Psoas muscle (tissue), 7 donors: ENCODE measurements at regions not wholly inside any gene's neighbourhood (a gene's known extent, or its start where the extent isn't known, plus 50 kb on each side); places are given as distances from the start of the nearest gene placed in this dataset.

ENCODE experiments used
- ATAC-seq, 4 donors: fragments of 200-7000 bp; cut with Tn5 transposase; one replicate each; pipeline ENCODE4 v1.9.1; 2020; ENCODE audit warnings: moderate library complexity in 3 of 4, mild to moderate bottlenecking in 2 of 4
- DNase-seq, 2 donors: peaks; one replicate each; pipeline ENCODE4 v3.0.0-alpha.2; 2020
- H3K27ac ChIP-seq: fragments of 200-600 bp; one replicate; pipeline ENCODE4 v1.8.0; 2022
- H3K27me3 ChIP-seq, 3 donors: fragments of 200-600 bp in 1 of 3; one replicate each; pipeline versions ENCODE4 v1.6.1 to v1.8.0; 2013 to 2022; ENCODE audit warnings: low read length in 2 of 3, mild to moderate bottlenecking in 2 of 3, moderate library complexity in 1 of 3; ENCODE audit not compliant: insufficient read depth in 3 of 3
- H3K36me3 ChIP-seq, 2 donors: fragments of 200-600 bp in 1 of 2; one replicate each; pipeline versions ENCODE4 v1.6.1 to v1.8.0; 2013 to 2022; ENCODE audit warnings: low read depth in 1 of 2, mild to moderate bottlenecking in 1 of 2, moderate library complexity in 1 of 2; ENCODE audit not compliant: insufficient read depth in 1 of 2
- H3K4me1 ChIP-seq: fragments of 200-600 bp; one replicate; pipeline ENCODE4 v1.8.0; 2022
- H3K4me3 ChIP-seq: fragments of 200-600 bp; one replicate; pipeline ENCODE4 v1.8.0; 2022; ENCODE audit warnings: mild to moderate bottlenecking
- H3K9me3 ChIP-seq: fragments of 200-600 bp; one replicate; pipeline ENCODE4 v1.8.0; 2022
- WGBS, 3 donors: extraction: QIAGEN DNeasy Blood & Tissue Kit; methylation state at CpG; one replicate each; pipeline versions ENCODE4 v1.1.6 to v1.1.7; 2013; 5-methylcytosine and 5-hydroxymethylcytosine counted together
- intact Hi-C, 2 donors: fragments of 100-400 bp; cut with DNase I; formaldehyde crosslinking; loops; one replicate each; pipeline versions ENCODE4 v1.11.0 to v1.14.2; 2022
- TF ChIP-seq, protein P1 (sequence below): fragments of 200-600 bp; IDR thresholded peaks from one replicate; pipeline ENCODE4 v1.8.0; 2022; ENCODE audit warnings: antibody characterized with exemption
- donor health status: healthy with polysubstance abuse.
- donor health status: DM: no; HTN: no; CAD: no; lungs with moderate emphysema.
- donor health status: Bipolar disorder and iron deficiency.
- donor health status: healthy.
- donor health status: DM: yes; HTN: yes; CAD: no.
- donor health status: DM: no; HTN: no; CAD: no.
- donor health status: DM: yes; HTN: yes; CAD: no.

GRCh38 chr5:5564898-5565297 is 142.4 kb downstream of the ICE1 start:
- 86 to 93% (median 89%) methylated on average over 4 of the region's 4 CpGs for WGBS, 3 donors
- intact Hi-C loops = no loop called here
- no peaks in the 10 kb centered on the region for H3K4me1 ChIP-seq
- H3K36me3 ChIP-seq = no peaks in the 10 kb centered on the region
- no peaks in the 10 kb centered on the region for H3K9me3 ChIP-seq
- no peak overlapping the region for H3K27ac ChIP-seq
- H3K4me3 ChIP-seq = no peak overlapping the region
- ATAC-seq = no peak
- TF ChIP-seq, protein P1, sequence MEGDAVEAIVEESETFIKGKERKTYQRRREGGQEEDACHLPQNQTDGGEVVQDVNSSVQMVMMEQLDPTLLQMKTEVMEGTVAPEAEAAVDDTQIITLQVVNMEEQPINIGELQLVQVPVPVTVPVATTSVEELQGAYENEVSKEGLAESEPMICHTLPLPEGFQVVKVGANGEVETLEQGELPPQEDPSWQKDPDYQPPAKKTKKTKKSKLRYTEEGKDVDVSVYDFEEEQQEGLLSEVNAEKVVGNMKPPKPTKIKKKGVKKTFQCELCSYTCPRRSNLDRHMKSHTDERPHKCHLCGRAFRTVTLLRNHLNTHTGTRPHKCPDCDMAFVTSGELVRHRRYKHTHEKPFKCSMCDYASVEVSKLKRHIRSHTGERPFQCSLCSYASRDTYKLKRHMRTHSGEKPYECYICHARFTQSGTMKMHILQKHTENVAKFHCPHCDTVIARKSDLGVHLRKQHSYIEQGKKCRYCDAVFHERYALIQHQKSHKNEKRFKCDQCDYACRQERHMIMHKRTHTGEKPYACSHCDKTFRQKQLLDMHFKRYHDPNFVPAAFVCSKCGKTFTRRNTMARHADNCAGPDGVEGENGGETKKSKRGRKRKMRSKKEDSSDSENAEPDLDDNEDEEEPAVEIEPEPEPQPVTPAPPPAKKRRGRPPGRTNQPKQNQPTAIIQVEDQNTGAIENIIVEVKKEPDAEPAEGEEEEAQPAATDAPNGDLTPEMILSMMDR = no peak
- no peak for DNase-seq
- H3K27me3 ChIP-seq = peaks cover 0 to 7% (median 0%) of the 10 kb centered on the region in 3 donors

DNA sequence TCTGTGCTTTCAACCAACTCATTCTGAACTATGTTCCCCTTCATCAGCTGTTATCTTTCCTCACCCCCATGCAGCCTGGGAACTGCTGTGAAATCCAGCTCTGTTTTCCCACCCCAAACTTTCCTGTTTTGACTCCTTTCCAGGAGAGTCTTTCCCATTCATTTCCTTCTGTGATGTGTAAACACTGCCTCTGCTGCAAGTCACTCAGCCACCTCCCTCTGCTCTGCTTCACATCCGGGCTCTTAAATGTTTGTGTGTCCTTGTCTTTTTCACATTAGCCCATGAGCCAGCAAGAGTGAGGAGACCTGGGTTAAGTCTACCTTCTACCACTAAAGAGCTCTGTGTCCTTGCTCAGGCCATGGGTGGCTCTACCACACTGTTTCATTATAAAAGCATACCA is 137.5 kb downstream of the ICE1 start:
- Histone ChIP-seq H3K27ac (no peak overlapping the region), H3K4me1 (no peaks in the 10 kb centered on the region), H3K27me3 (peaks cover 0 to 2% (median 0%) of the 10 kb centered on the region in 3 donors), H3K4me3 (no peak overlapping the region), H3K9me3 (no peaks in the 10 kb centered on the region), H3K36me3 (no peaks in the 10 kb centered on the region)
- TF ChIP-seq, protein P1 = no peak
- intact Hi-C loops = no loop called here
- ATAC-seq (no peak), DNase-seq (no peak)
- 9 to 21% (median 14%) methylated on average over 1 of the region's 1 CpG for WGBS, 3 donors

GRCh38 chr5:5558638-5559527 is 136.4 kb downstream of the ICE1 start:
- ATAC-seq = no peak
- WGBS, 3 donors = 67 to 75% (median 72%) methylated on average over 15 of the region's 15 CpGs
- TF ChIP-seq, protein P1 = no peak
- Histone ChIP-seq H3K27me3 (peaks cover 0 to 2% (median 0%) of the 10 kb centered on the region in 3 donors), H3K4me1 (no peaks in the 10 kb centered on the region), H3K36me3 (no peaks in the 10 kb centered on the region), H3K9me3 (no peaks in the 10 kb centered on the region), H3K4me3 (no peak overlapping the region), H3K27ac (no peak overlapping the region)
- no peak for DNase-seq
- intact Hi-C loops = no loop called here

DNA sequence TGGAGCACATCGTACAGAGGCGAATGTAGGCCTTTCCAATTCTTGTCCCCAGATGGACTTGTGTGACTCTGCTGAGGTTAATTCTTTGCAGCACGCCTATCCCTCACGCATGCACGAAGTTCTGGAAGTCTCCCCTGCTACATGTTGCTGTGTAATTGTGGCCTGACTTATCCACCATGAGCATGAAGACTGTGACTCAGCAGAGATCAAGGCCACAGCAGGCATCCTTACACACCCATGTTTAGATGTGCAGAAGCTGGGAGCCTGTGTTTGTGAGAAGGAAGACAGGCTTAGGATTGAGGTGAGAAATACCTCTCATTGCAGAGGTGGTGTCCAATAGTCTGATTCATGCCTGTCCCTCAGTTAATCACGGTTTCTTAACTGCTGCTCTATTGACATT is 135.6 kb downstream of the ICE1 start:
- no peak for DNase-seq
- WGBS, 3 donors = 79 to 84% (median 80%) methylated on average over 6 of the region's 6 CpGs
- Histone ChIP-seq H3K9me3 (no peaks in the 10 kb centered on the region), H3K4me3 (no peak overlapping the region), H3K27ac (no peak overlapping the region), H3K36me3 (no peaks in the 10 kb centered on the region), H3K4me1 (no peaks in the 10 kb centered on the region), H3K27me3 (peaks cover 0 to 2% (median 0%) of the 10 kb centered on the region in 3 donors)
- ATAC-seq = no peak
- TF ChIP-seq, protein P1 = no peak
- intact Hi-C loops = no loop called here
